GM21423 (cell line): ENCODE measurements at regions not wholly inside any gene's neighbourhood (a gene's known extent, or its start where the extent isn't known, plus 50 kb on each side); places are given as distances from the start of the nearest gene placed in this dataset.
"Not testable (repeated sequence)": the region's sequence is repeated elsewhere in the genome, so short reads cannot be mapped to it uniquely, and the experiment has no call there.

Source experiments
- ATAC-seq: cut with Tn5 transposase; IDR thresholded peaks from one replicate; pipeline ENCODE4 v1.9.1; 2021; ENCODE audit warnings: mild to moderate bottlenecking, moderate library complexity; ENCODE audit not compliant: unreplicated experiment

DNA sequence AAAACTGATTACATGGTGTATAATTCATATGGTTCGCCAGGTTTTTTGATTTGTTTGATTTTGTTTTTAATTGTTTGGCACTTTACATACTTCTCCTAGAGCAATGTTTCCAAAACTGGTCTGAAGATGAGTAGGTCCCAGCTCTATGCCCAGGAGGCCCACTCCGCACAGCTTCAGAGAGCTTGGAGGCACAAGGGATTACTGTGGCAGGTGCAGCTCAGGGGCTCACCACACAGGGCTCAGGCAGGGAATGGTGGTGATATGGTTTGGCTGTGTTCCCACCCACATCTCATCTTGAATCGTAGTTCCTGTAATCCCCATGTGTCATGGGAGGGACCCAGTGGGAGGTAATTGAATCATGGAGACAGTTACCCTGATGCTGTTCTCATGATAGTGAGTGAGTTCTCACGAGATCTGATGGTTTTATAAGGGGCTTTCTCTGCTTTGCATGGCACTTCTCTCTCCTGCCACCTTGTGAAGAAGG is 296.6 kb downstream of the MED10 start:
- no peak for ATAC-seq

DNA sequence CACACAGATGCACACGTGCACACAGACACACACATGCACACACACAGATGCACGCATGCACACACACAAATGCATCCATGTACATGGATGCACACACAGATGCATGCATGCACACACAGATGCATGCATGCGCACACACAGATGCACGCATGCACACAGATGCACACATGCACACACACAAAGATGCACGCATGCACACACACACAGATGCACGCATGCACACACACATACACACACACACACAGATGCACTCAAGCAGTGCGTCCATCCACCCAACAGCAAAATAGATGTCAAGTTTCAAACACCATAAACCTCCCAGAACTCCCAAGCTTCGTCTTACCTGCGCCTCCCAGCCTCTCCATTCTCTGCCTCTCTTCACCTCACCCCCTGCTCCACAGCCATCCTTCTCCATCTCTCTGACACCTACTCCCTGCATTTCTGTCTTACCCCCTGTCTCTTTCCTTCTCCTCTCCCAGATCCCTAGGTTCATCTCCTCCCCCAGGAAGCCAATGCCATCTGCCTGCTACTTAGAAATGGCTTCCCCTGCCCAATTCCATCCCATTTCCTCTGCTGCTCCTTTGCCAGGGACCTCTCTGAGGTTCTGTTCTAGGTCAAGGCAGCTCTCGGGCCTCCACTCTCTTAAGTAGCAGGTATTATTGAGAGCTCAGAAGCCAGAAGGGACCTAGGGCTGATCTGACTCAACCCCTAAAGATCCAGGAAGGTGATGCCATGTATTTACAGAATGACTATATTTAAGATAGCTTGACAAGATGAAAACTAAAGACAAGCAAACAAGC is 297.2 kb downstream of the MED10 start:
- no peak for ATAC-seq

DNA sequence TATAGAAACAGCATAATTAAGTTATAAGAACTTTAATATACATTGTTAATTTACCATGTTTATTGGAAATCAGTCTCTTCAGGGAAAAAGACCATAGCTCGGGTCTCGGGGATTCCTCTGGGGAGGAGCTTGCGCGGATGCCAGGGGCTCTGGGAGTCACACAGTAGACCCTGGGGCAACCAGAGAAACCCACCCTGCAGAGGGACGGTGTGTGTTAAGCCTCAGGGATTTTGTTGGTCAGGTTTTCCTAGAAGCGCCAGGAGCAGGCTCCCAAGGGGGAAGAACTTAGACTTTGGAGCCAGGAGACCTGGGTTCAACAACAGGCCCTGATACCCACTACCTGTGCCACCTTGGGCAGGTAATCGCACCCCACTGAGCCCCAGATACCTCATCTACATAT is 297.9 kb downstream of the MED10 start:
- no peak for ATAC-seq

DNA sequence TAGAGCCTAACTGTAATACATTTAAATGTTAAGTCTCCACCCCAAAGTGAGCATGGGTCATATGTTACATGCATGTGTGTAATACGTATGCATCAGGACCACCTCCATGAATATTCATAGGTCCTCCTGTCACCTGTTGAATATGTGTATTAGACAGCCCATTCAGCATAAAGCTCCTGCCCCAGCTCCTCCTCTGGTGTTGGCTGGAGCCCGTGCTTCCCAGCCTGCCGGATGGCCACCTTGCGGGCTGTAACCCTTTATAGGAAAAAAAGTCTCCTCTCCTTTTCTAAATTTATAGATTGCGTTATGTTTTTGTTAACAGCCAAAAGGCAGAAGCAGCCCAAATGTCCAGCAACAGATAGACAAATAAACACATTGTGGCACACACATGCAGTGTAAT is 299.5 kb downstream of the MED10 start:
- no peak for ATAC-seq

DNA sequence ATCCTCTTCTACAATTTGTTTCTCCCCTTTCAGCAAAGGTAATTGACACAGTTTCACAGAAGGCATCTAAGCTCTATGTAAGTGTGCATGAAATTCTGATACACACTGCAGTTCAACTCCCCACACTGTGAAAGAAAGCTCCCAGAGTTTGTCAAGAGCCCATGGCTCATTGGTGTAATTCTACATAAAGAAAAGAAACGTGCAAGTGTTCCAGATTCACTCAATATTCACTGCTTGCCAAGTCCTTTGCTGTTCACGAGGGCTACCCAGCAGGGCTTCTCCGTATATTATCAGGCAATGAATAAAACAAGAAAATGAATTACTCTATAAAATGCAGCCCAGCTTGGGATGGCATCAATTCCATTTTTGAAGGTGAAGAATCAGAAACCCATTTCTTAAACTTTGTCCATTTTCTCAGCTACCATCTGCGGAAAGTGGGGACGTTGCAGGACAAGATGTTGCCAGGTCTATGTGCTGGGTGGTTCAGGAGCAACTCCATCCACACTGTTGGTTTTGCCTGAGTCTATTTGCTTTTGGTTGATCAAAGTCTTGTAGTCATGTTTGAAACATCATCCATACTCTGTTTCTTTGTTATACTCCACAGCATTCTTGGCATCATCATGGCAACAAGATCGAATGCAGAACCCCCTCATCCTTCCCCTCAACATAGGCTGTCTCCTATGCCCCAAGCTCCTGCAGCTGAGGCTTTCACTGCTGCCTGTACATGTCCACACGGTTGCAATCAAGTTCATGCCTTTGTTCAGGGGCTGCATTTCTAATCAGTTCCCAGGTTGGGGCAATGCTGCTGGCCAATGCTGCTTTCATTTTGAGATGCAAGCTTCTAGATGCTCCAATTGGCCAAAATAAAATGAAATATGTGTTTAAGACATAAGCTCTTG is 301.8 kb downstream of the MED10 start:
- ATAC-seq: no peak

DNA sequence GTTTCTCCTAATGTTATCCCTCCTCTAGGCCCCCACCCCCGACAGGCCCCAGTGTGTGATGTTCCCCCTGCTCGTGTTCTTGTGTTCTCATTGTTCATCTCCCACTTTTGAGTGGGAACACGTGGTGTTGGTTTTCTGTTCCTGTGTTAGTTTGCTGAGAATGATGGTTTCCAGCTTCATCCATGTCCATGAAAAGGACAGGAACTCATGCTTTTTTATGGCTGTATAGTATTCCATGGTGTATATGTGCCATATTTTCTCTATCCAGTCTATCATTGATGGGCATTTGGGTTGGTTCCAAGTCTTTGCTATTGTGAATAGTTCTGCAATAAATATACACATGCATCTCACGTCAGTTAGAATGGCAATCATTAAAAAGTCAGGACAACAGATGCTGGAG is 305.9 kb downstream of the MED10 start:
- not testable (repeated sequence) for ATAC-seq

DNA sequence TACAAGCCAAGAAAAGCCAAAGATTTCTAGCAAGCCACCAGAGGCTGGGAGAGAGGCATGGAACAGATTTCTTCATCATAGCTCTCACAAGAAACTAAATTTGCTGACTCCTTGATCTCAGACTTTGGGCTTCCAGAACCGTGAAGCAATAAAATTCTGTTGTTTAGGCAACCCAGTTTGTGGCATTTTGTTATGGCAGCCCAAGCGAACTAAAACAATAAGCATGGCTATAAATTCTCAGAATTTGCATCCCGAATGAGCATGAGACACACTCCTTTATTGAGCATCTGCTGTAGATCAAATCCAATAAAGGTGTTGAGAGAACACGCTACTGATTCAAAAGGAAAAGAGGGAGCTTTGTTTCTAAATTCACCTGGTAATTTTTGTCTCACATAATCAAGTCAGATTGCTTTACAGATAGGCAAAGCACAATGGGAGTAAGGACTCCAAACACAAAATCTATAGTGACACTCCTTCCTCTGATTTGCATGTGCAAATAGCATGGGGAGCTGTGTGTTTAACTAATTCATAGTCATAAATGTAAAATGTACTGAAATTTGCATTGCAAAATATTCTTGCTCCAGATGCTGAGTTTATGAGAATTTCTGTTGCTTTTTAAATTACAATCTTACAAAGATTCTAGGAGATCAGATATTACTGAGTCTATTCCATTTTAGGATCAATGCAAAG is 308.7 kb downstream of the MED10 start:
- ATAC-seq: no peak

DNA sequence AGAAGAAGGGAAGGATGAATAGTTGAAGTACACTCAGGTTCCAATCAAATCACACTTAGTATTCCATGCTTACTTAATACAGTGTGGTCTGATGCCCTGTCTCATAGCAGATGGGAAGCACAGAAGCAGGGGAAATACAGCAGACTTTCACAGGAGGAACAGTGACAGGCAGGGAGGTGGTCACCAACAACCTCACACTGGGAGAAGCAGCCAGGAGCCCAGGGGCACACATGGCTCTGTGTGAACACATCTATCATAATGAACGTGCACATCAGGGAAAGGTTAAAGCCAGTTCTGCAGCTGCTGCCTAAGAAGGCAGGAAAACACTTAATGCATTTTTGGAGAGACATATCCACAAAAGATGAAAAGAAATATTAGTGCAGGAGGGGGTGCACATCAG is 312.3 kb downstream of the MED10 start:
- ATAC-seq: no peak

DNA sequence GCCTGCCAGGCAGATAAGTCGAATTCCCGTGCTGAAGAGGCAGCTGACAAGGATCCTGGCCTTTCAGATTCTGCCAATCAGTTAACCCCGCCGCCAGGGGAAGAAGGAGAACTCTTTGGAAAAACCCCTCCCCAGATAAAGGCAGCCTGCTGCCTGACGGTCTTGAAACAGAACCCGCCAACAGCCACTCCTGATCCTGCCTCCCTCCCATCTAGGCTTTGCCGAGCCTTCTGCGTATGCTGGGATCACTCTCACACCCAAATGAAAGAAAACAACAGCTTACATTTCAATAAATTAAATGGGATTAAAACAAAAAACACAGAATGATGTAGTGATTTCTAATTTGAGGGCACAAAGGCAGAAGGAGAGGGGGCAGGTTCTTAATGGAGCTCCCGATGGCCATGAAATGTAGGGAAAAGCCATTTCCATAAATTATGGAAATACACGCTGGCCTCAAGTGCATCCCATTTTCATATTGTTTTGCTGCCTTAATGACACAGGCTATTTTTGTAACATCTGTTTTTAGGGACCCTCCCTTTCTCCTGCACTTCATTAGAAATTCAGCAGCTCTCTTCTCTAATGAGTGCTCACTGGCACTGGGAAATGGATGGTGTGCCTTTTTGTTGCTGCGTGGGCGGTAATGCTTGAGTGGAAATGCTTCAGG is 319.1 kb downstream of the MED10 start:
- ATAC-seq: no peak

DNA sequence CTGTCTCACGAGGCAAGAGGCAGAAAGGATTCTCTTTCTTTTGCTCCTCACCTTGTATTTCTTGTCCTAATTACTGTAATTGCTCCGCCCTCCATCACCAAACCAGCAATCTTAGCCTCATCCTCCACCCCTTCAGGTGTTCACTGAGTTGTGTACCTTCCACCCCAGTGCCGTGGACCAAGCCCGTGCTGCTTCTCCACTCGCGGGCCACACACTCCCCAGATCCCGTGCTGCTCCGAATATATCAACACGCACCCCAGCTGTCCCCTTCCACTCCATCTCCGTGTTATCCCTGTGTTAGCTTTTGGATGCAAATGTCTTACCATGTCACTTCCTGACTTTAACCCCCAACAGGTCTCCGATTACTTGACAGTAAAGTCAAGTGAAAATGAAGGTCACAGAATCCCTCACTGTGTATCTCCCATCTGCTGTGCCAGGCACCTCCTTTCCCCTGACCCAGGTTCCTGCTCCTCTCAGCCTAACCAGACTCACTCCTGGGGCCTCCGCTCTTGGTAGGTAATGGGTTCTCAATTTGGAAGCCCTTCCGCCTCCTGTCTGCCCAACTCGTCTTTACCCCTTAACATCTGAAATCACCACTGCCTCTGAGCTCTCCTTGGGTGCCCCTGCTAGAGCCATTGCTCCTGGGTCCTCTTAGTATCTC is 320.2 kb downstream of the MED10 start:
- ATAC-seq: no peak

DNA sequence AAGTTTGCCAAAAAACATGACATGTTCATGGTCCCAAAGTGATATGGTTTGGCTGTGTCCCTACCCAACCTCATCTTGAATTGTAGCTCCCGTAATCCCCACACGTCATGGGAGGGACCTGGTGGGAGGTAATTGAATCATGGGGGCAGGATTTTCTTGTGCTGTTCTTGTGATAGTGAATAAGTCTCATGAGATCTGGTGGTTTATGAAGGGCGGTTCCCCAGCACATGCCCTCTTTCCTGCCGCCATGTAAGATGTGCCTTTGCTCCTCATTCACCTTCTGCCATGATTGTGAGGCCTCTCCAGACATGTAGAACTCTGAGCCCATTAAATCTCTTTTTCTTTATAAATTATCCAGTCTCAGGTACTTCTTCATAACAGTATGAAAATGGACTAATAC is 322.1 kb downstream of the MED10 start:
- no peak for ATAC-seq

DNA sequence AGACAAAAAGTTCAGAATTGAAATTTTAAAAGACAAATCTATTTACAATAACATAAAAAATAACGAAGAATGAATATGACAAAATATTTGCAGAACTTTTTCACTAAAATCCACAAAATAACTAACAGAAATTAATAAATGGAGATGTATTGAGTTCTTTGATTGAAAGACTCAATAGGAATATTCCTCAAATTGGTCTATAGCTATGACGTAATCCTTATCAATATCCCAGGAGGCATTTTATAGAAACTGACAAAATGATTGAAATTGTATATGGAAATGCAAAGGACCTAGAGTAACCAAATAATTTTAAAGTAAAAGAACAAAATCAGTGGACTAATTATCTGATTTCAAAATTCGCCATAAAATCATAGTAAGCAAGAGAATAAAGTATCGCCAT is 328.7 kb downstream of the MED10 start:
- ATAC-seq: no peak

DNA sequence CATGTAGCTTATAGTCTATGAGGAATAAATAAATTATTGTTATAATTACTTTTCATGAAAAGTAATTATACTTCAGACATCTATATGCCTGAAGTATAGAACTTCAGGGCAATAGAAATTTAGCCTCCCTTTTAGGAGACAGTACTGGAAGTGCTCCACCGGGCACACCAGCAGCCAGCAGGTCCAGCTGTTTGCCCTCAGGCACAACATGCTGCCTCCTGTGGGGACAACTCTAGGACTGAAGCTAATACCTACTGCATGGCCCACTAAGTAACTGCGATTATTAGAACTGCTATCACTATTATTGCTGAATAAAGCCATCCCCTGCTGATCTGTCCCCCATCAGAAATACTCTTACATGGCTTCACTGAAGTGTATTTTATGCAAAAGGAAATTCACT is 329.6 kb downstream of the MED10 start:
- no peak for ATAC-seq

DNA sequence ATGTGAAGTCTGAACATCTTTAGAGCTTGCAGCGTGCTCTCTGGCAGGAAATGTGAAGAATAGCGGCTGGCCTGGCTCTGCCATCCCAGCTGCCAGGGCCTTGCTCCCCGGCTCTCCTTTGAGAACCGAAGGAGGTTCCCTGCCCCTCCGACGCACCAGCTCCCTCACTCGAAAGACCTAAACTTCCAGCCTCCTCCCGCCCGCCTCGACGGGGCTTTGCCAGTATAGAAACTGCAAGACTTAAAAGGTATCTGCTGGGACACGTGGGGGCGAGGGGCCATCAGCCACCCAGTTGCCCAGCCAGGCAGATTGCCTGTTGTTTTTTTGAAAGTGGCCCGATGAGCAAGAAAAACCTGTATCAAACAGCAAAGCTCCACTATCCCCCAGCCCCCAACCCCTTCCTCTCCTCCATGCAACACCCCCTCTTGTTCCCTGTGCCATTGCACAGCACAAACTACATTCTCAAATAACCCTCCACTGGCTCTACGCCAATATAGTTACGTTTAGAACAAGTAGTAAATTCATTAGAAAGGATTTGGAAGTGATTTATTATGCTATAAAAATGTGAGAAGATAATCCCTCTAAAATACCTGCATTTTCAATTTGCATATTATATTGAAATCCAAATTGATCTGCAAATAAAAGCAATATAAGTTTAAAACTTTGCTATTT is 331.9 kb downstream of the MED10 start:
- no peak for ATAC-seq

DNA sequence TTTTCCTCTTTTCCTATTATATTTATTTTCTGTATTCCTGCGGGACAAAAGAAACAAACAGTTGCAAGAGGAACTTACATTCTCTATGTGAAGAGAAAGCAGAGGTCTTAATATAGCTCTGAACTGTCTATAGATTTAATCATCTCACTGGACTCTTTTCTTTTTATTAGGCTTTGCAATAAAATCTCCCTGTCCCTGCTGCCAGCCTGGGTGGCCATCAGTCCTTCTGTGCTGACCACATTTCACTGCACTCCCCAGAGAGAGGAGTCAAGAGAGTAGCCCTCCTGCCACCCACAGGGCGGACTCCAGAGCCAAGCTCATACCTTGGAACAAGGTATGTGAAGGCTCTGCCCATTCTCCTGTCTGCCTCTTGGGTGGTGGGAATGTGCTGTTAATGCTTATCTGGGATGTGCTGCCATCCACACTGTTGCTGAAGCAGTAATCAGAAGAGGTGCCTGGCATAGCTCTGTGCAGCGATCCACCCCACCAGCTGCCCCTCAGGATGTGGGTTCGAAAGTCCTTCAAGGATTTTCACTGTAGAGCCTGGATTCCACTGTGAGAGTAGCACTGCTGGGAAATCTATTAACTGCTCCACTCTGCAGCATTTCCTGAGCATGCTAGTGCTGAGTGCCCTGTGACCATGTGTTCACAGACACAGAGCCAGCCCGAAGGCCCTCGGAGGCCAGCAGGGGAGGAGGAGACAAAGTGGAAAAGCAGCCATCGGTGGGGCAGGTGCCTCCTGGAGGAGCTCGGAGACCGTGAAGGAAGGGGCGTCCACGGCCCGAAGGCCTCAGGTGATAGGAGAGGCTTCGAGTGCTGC is 334.6 kb downstream of the MED10 start:
- no peak for ATAC-seq

DNA sequence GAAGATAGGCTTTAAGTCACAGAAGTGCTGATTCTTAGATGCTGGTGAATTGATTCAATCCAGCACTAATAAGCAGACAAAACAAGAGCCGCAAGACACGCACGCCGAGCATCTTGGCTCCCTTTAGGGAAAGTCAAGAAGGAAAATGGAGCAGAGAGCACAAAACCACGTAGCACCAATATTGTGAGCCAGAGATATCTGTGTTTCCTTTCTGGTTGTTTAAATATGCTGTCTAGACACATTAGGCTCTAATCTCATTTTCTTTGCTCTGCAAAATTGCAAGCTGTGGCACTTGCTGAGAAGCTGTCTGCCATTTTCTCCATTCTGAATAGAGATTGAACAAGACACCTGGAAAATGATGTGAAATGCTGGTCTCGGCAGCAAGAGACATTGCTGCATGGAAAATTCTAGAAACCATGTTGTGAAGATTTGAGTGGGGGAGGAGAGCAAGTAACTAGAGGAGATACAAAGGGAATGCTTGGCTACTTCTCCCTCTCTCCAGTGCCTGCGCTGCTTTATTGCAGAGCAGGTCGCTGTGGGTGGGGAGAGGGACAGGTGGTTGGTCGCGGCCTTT is 336.3 kb downstream of the MED10 start:
- ATAC-seq: no peak

DNA sequence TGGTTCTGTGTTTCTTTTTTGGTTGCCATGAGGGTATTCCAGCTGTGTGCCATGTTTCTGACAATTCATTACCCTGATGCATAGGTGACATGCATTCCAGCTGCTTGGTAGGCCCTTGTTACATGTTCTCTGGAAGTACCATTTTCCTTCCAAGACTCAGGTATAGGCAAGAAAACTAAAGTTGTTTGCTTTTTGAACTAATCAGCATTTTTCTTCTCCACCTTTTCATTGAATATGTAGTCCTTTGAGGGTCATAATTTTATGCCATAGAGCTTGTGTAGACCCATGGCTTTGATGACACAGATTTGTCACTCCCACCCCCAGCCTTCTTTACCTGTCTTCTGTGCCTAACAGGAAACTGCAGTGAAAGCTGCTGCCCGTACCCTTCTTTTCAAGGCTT is 339.2 kb downstream of the MED10 start:
- ATAC-seq: no peak

DNA sequence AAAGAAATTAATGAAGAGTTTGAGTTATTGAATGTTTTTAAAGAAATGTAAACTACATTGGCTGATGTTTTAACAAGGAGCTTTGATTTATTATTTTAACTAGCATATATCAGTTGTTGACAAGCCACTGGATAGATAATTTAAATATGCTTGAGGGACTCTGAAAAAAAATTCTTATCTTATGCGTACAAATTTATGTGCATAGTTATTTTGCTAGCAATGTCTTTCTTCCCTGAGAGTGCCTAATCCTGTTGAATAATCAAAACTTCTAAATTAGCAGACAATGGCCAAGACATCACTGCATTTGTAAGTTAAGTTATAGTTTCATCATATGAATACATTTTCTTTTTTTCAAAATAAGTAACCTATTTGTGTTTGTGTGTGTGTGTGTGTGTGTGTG is 342.3 kb downstream of the MED10 start:
- ATAC-seq: no peak

DNA sequence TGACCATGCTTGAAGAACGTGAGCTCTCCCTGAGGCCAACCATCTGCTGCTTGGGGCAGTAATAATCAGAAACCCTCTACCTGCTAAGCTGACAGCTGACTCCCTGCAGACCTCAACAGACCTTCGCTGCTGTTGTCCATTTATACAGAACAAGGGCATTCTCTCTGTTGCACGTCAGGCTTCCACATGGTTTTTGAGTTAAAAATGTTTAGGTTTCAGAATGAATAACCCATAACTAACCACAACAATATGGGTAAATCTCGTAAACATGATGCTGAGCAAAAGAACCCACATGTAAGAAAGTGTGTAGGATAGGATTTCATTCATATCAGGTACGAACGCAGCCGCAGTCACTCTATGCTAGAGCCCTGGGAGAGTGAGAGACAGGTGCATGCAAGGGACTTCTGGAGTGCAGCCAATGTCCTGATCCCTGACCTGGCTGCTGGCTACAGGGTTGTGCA is 348.5 kb downstream of the MED10 start:
- no peak for ATAC-seq
